HepG2 (cell line): ENCODE measurements at regions not wholly inside any gene's neighbourhood (a gene's known extent, or its start where the extent isn't known, plus 50 kb on each side); places are given as distances from the start of the nearest gene placed in this dataset.
A peak's percentile ranks its signal among the peaks of the same experiment; 100 is the strongest.

Experiments
- ATAC-seq: fragments of 200-7000 bp; cut with Tn5 transposase; 3 replicates; pipeline ENCODE4 v1.9.1; 2020; ENCODE audit warnings: mild to moderate bottlenecking, moderate library complexity
- BruUV-seq: library from RNA; stranded (reverse); fragments of 400-500 nt; replicated peaks from 2 replicates; lab custom pipeline; 2021; lab: Mats Ljungman, UMichigan
- CTCF ChIA-PET: fragments of 300-600 bp; formaldehyde crosslinking; extraction: SDS; loops from one replicate; lab custom pipeline; 2021; ENCODE audit warnings: low total read pairs, inconsistent platforms, low intra/inter-chr PET ratio; lab: Yijun Ruan, JAX
- POLR2A ChIA-PET: fragments of 350-600 bp; sonication (Branson Sonifier 250); formaldehyde crosslinking; loops from one replicate; lab custom pipeline; 2020; ENCODE audit warnings: antibody characterized with exemption, inconsistent platforms; lab: Yijun Ruan, JAX
- DNase-seq: peaks from one replicate; pipeline ENCODE4 v3.0.0-alpha.2; 2015; ENCODE audit warnings: low spot score
- FAIRE-seq: peaks from 3 replicates; lab custom pipeline; 2011; peaks lifted over from hg19 to GRCh38; lab: Jason Lieb, UNC
- H2AFZ ChIP-seq: one replicate; pipeline ENCODE4 v1.6.1; 2011; ENCODE audit warnings: low read length, inconsistent platforms
- H3K27ac ChIP-seq: fragments of 300-600 bp; 3 replicates; pipeline ENCODE4 v1.8.0; 2011; ENCODE audit warnings: mixed run types, mild to moderate bottlenecking, mixed read lengths, low read length, inconsistent platforms; ENCODE audit not compliant: insufficient read depth; ENCODE audit errors: extremely low read length
- H3K27me3 ChIP-seq, 2 experiments: fragments of 200-600 bp in 1 of 2; 2 replicates in 1 of 2; 3 replicates in 1 of 2; pipeline versions ENCODE4 v1.6.0 to v1.8.0; 2011; ENCODE audit warnings: low read length in 2 of 2, mild to moderate bottlenecking in 2 of 2, moderate library complexity in 2 of 2, inconsistent platforms in 1 of 2; ENCODE audit not compliant: insufficient read depth in 2 of 2, control insufficient read depth in 1 of 2
- H3K36me3 ChIP-seq, 2 experiments: fragments of 200-600 bp in 1 of 2; replicated peaks in 1 of 2; 2 replicates in 1 of 2; 3 replicates in 1 of 2; pipeline versions ENCODE4 v1.5.1 to v1.8.0; 2011; ENCODE audit warnings: low read length in 2 of 2, inconsistent platforms in 1 of 2; ENCODE audit not compliant: insufficient read depth in 2 of 2, control insufficient read depth in 1 of 2
- H3K4me1 ChIP-seq: 2 replicates; pipeline ENCODE4 v1.5.1; 2012; ENCODE audit warnings: low read length, inconsistent platforms; ENCODE audit not compliant: insufficient read depth
- H3K4me2 ChIP-seq: 2 replicates; pipeline ENCODE4 v1.6.0; 2011; ENCODE audit warnings: low read depth, low read length, inconsistent platforms
- H3K4me3 ChIP-seq, 3 experiments: fragments of 200-600 bp in 1 of 3; sonication (generic), shearing (Covaris generic) in 1 of 3; replicated peaks in 1 of 3; 2 replicates each; pipeline ENCODE4 v1.5.1; 2011 to 2016; ENCODE audit warnings: low read length in 3 of 3, inconsistent platforms in 2 of 3, low read depth in 2 of 3, mild to moderate bottlenecking in 2 of 3, control low read depth in 1 of 3, mixed read lengths in 1 of 3; ENCODE audit not compliant: insufficient read depth in 1 of 3
- H3K79me2 ChIP-seq: one replicate; pipeline ENCODE4 v1.6.1; 2011; ENCODE audit warnings: low read length, inconsistent platforms; ENCODE audit not compliant: insufficient read depth
- H3K9ac ChIP-seq: 2 replicates; pipeline ENCODE4 v1.6.0; 2011; ENCODE audit warnings: mild to moderate bottlenecking, low read depth, low read length, inconsistent platforms; ENCODE audit not compliant: insufficient read depth
- H3K9me3 ChIP-seq: 2 replicates; pipeline ENCODE4 v1.5.1; 2012; ENCODE audit warnings: mild to moderate bottlenecking, low read length
- H4K20me1 ChIP-seq: 2 replicates; pipeline ENCODE4 v1.6.0; 2011; ENCODE audit warnings: inconsistent platforms, mild to moderate bottlenecking, low read length, moderate library complexity; ENCODE audit not compliant: insufficient read depth
- GRHL1 ChIP-seq: sonication (generic); formaldehyde crosslinking; conservative IDR thresholded peaks from 2 replicates; pipeline ENCODE4 v1.8.0; 2022; ENCODE audit warnings: missing genetic modification reagents
- MAFF ChIP-seq: IDR thresholded peaks from 2 replicates; pipeline ENCODE4 v1.6.1; 2011; ENCODE audit warnings: low read depth, low read length, improper control_type of control experiment
- ZNF34 ChIP-seq: sonication (generic); formaldehyde crosslinking; IDR thresholded peaks from 2 replicates; pipeline ENCODE4 v1.4.0; 2020; ENCODE audit warnings: mild to moderate bottlenecking, missing genetic modification reagents, borderline replicate concordance
- ZNF703 ChIP-seq: sonication (generic); formaldehyde crosslinking; IDR thresholded peaks from 2 replicates; pipeline ENCODE4 v1.5.1; 2020; ENCODE audit warnings: missing genetic modification reagents, mild to moderate bottlenecking, moderate library complexity, borderline replicate concordance
- ZNF737 ChIP-seq: sonication (generic); formaldehyde crosslinking; IDR thresholded peaks from 2 replicates; pipeline ENCODE4 v1.5.0; 2020; ENCODE audit warnings: missing genetic modification reagents, mild to moderate bottlenecking, borderline replicate concordance
- WGBS: methylation state at CpG from one replicate; pipeline ENCODE4 v1.1.6; 2017; ENCODE audit warnings: low lambda C conversion rate; 5-methylcytosine and 5-hydroxymethylcytosine counted together
- in situ Hi-C: cut with HindIII; loops from 2 replicates; pipeline ENCODE4 v1.10.0; 2017; ENCODE audit warnings: low pct_unique_long_range_greater_than_20kb; ENCODE audit not compliant: extremely low pct_ligation_motif_present
- intact Hi-C: fragments of 100-400 bp; cut with micrococcal nuclease; formaldehyde crosslinking; loops from one replicate; pipeline ENCODE4 v1.10.0; 2022; ENCODE audit not compliant: unreplicated experiment

GRCh38 chr16:86317813-86318650 is 192.3 kb upstream of the FOXF1 start:
- peak; percentile 59 for ATAC-seq
- intact Hi-C loops, result no loop called here
- Histone ChIP-seq H3K79me2 (no peaks in the 10 kb centered on the region), H3K27ac (no peak overlapping the region), H3K27me3 (peaks cover 2 to 4% of the 10 kb centered on the region in 2 experiments; a peak in 2 of 5 replicates), H3K4me1 (no peaks in the 10 kb centered on the region), H2AFZ (no peak overlapping the region), H3K9ac (no peak overlapping the region), H3K36me3 (no peaks in the 10 kb centered on the region), H3K4me3 (no peak overlapping the region), H3K4me2 (no peak overlapping the region), H3K9me3 (no peaks in the 10 kb centered on the region), H4K20me1 (no peaks in the 10 kb centered on the region)
- WGBS, result 33% methylated on average over 9 of the region's 13 CpGs
- in situ Hi-C loops, result no loop called here
- ChIA-PET CTCF (no interaction called here), POLR2A (no interaction called here)
- TF ChIP-seq GRHL1 (CRISPR knock-in tag) (no peak), ZNF703 (no peak), ZNF34 (no peak), ZNF737 (CRISPR knock-in tag) (no peak), MAFF (no peak)
- BruUV-seq, result no TSS peak
- no peak for DNase-seq
- FAIRE-seq, result no peak
